ENCODE measurements at regions not wholly inside any gene's neighbourhood (a gene's known extent, or its start where the extent isn't known, plus 50 kb on each side); places are given as distances from the start of the nearest gene placed in this dataset.

DNA sequence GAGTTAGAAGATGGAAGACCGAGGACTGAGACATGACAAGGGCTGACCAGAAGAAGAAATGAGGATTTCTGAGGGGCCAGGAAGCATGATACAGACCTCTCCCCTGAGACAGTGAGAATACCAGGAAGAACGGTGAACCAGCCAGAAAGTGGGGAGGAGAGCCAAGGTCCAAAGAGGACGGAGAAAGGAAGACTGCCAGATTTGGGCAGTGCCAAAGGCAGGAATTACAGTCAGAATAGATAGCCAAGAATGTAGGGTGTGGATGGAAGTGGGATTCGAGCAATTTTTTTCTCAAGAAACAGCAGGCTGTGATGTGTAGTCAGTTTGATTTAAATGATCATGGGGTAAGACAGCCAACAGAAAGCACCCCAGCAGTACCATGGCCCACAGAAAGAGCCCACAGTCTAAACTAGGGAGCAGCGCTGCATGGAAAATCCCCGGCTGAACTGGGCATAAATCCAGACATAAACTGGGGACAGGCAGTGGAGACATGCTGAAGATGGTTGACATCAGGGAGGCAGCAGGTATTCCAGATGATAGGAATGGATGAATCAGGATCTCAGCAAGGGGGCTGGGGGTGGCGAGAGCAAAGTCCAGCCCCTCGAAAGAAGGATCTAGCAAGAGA, 67.3 kb upstream of the BARX2 start:
- no peaks in the 10 kb centered on the region for H3K36me3 ChIP-seq (ENCODE audit: insufficient read depth, low read length)
- H3K9me3 ChIP-seq (ENCODE audit: control insufficient read depth, insufficient read depth, low read length) = no peaks in the 10 kb centered on the region
- 0 out of 2 replicates have a peak, but pooled peaks cover 6% of the 10 kb centered on the region for H3K4me1 ChIP-seq (ENCODE audit: insufficient read depth, low read length)
- no peak overlapping the region for H3K9ac ChIP-seq (ENCODE audit: low read depth, low read length)

DNA sequence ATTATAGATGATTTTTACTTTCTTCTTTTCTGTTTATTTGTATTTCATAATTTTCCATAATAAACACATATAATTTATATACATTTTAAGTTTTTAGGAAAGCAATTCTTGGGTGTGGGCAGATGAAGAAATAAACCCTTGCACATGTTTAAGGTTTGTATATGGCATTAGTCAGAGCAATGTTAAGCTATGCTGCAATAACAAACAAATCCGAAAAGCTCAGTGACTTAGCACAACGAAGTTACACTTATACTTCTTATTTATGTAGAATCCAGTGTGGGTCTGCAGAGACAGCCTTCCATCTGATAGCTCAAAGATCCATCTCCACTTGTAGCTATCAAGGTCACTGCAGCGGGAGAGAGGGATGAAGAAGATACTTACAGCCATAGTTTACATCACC, 68.5 kb upstream of the BARX2 start:
- Histone ChIP-seq H3K4me1 (ENCODE audit: insufficient read depth, low read length) (no peaks in the 10 kb centered on the region), H3K9ac (ENCODE audit: low read depth, low read length) (no peak overlapping the region), H3K36me3 (ENCODE audit: insufficient read depth, low read length) (no peaks in the 10 kb centered on the region), H3K9me3 (ENCODE audit: control insufficient read depth, insufficient read depth, low read length) (no peaks in the 10 kb centered on the region)

DNA sequence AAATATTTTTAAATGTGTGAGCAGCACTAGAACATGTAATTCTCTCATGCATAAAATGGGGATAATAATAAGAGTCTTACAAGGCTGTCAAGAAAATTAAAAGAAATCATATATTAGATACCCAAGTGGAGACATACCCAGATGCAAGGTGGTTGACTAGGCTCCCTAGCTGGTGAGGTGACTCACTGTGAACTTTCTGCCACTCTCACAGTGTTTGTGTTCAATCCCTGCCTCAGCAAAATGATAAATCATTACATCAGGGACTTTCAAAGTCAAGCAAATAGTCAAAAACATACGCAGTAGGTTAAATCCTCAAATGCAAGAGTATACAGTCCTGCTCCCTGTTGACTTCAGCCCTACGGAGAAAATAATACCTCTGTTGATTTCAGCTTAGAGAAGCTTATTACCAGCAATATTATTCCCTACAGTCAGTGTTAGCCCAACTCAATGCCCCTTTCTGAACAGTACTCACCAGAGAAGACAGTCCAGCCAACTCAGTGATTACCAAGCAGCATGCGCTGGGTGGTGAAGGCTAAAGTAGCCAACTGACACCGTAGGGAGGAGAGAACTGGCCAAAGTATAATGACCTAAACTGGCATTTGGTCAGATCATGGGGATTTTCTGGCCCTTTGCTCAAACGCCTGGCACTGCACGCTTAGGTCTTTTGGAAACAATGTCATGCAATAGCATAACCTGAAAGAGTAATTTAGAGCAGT, 73.1 kb upstream of the BARX2 start:
- H3K36me3 ChIP-seq (ENCODE audit: insufficient read depth, low read length) = no peaks in the 10 kb centered on the region
- H3K9me3 ChIP-seq (ENCODE audit: control insufficient read depth, insufficient read depth, low read length) = no peaks in the 10 kb centered on the region
- no peaks in the 10 kb centered on the region for H3K4me1 ChIP-seq (ENCODE audit: insufficient read depth, low read length)
- no peak overlapping the region for H3K9ac ChIP-seq (ENCODE audit: low read depth, low read length)

DNA sequence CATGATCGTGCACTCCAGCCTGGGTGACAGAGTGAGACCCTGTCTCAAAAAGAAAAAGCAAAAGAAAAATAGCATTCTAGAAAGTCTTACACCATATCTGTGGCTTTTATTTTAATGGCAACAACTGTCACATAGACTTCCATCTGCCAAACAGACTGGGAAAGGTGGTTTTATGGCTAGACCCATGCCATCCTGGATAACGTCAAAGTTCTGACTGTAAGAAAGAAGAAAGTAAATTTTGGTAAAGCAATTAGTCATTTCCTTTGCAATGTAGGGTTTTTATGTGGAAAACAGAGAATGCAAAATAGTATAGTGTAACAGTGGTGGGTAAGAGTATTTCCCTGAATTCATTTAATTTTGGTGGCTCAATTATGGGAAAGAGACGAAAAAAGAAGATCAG, 75.5 kb upstream of the BARX2 start:
- Histone ChIP-seq H3K4me1 (ENCODE audit: insufficient read depth, low read length) (0 out of 2 replicates have a peak, but pooled peaks cover 6% of the 10 kb centered on the region), H3K9ac (ENCODE audit: low read depth, low read length) (no peak overlapping the region), H3K9me3 (ENCODE audit: control insufficient read depth, insufficient read depth, low read length) (no peaks in the 10 kb centered on the region), H3K36me3 (ENCODE audit: insufficient read depth, low read length) (no peaks in the 10 kb centered on the region)

DNA sequence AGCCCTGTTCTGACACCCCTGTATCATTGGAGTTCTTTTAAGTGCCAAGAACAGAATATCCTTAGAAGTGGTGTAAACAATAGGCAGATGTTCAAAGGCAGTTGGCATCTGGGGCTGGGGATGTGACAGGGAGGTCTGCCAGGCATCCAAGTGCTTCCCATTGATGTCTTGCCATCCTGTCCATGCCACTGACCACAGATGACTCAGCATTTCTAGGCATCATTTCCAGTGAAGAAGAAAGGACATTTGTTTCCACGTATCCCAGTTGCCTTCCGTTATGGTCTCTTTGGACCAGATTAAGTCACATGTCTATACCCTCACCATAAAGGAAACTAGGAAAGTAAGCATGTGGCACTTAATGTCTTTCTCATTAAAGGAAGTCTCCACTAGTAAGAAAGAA, 76.7 kb upstream of the BARX2 start:
- Histone ChIP-seq H3K9ac (ENCODE audit: low read depth, low read length) (no peak overlapping the region), H3K9me3 (ENCODE audit: control insufficient read depth, insufficient read depth, low read length) (no peaks in the 10 kb centered on the region), H3K4me1 (ENCODE audit: insufficient read depth, low read length) (0 out of 2 replicates have a peak, but pooled peaks cover 6% of the 10 kb centered on the region)

DNA sequence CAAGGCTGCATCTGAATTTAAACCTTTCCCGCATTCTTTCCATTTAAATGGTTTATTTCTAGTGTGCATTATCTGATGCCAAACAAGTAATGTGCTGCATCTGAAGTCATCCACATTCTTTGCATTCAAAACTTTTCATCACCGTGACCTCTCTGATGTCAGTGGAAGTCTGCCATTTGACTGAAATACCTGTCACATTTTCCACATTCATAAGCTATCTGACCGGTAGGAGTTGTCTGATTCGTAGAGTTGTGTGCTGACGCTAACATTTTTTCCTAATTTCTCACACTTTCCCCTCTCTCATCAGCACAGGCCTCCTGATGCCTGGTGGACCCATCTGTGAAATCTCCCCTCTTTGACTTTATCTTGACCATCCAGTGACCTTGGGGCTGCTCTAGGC, 79.9 kb upstream of the BARX2 start:
- Histone ChIP-seq H3K4me1 (ENCODE audit: insufficient read depth, low read length) (0 out of 2 replicates have a peak, but pooled peaks cover 6% of the 10 kb centered on the region), H3K9ac (ENCODE audit: low read depth, low read length) (no peak overlapping the region), H3K36me3 (ENCODE audit: insufficient read depth, low read length) (no peaks in the 10 kb centered on the region), H3K9me3 (ENCODE audit: control insufficient read depth, insufficient read depth, low read length) (no peaks in the 10 kb centered on the region)

More for the DNA sequence above, 76.7 kb upstream of the BARX2 start:
- no peaks in the 10 kb centered on the region for H3K36me3 ChIP-seq (ENCODE audit: insufficient read depth, low read length)

DNA sequence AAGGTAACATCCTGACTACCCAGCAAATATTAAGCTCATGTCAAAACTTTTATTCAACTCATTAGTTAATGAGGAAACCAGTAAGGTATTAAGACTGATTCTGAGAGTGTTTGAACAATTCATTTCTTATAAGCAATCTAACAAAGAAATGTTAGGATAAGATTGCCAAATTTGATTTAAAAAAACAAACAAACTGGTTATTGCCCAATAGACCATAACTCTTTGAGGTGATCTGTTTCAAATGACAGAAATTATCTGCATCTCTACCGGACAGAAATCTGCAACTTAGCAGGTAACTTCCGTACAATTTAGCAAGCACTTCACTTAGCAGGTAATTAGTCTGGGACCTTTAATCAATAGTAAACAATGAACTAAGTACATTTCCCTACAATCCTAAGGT, 82.9 kb upstream of the BARX2 start:
- H3K36me3 ChIP-seq (ENCODE audit: insufficient read depth, low read length) = no peaks in the 10 kb centered on the region
- H3K9ac ChIP-seq (ENCODE audit: low read depth, low read length) = no peak overlapping the region
- H3K4me1 ChIP-seq (ENCODE audit: insufficient read depth, low read length) = 0 out of 2 replicates have a peak, but pooled peaks cover 6% of the 10 kb centered on the region
- H3K9me3 ChIP-seq (ENCODE audit: control insufficient read depth, insufficient read depth, low read length) = no peaks in the 10 kb centered on the region

DNA sequence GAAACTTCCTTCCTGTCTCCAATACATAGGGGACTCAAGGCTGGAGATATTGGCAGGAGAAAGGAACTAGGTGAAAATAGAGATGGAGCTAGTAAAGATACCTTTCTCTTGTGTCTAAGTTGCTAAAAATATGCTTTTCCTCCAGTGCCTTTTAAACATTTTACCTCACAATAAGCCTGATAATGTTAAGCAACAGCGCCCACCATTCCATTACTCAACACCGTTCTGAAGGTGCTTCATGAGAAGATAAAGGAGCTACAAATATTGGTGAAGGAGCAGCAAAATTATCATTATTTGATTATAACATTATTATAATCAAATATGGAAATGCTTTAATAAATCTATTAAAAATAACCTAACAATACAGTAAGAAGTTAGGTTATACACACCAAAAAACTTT, 83.6 kb upstream of the BARX2 start:
- H3K9me3 ChIP-seq (ENCODE audit: control insufficient read depth, insufficient read depth, low read length) = no peaks in the 10 kb centered on the region
- H3K4me1 ChIP-seq (ENCODE audit: insufficient read depth, low read length) = 0 out of 2 replicates have a peak, but pooled peaks cover 6% of the 10 kb centered on the region
- no peaks in the 10 kb centered on the region for H3K36me3 ChIP-seq (ENCODE audit: insufficient read depth, low read length)
- no peak overlapping the region for H3K9ac ChIP-seq (ENCODE audit: low read depth, low read length)

DNA sequence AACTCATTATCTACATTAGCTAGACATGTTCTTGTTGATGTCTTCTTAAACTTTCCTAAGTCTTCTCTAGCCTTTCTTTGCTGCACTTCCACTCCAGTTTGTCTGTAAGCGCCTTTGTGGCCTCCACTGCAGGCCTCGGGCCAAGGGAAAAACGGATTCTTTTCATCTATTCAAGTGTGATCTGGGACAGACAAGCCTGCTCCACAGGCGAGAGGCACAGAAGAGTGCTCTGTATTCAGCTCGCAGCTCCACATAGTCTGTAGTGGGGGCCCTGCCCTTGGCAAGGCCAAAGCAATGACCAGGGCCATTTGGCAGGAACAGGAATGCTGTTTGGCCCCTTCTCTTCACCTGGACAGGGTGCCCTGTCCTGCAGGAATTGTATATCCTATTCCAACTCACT, 84.1 kb upstream of the BARX2 start:
- Histone ChIP-seq H3K4me1 (ENCODE audit: insufficient read depth, low read length) (0 out of 2 replicates have a peak, but pooled peaks cover 6% of the 10 kb centered on the region), H3K36me3 (ENCODE audit: insufficient read depth, low read length) (no peaks in the 10 kb centered on the region), H3K9me3 (ENCODE audit: control insufficient read depth, insufficient read depth, low read length) (no peaks in the 10 kb centered on the region), H3K9ac (ENCODE audit: low read depth, low read length) (no peak overlapping the region)

DNA sequence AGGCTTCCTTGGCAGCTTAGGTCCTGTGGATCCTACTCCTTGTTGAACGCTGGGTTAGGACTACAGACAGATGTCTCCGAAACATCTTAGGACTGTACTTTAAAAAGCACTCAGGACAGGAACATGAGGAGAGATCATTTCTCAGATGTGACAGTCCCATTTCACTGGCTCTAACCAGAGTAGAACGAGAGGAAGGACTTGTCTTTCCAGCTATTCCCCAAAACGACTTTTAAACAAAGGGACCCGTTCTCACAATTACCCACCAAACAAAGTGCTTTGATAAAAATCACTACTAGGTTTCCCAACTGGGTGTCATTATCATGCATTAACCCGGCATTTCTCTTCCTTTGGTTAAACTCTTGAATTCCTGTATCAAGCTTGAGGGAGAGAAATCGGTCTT, 84.7 kb upstream of the BARX2 start:
- Histone ChIP-seq H3K4me1 (ENCODE audit: insufficient read depth, low read length) (0 out of 2 replicates have a peak, but pooled peaks cover 6% of the 10 kb centered on the region), H3K9me3 (ENCODE audit: control insufficient read depth, insufficient read depth, low read length) (no peaks in the 10 kb centered on the region), H3K9ac (ENCODE audit: low read depth, low read length) (no peak overlapping the region), H3K36me3 (ENCODE audit: insufficient read depth, low read length) (no peaks in the 10 kb centered on the region)

DNA sequence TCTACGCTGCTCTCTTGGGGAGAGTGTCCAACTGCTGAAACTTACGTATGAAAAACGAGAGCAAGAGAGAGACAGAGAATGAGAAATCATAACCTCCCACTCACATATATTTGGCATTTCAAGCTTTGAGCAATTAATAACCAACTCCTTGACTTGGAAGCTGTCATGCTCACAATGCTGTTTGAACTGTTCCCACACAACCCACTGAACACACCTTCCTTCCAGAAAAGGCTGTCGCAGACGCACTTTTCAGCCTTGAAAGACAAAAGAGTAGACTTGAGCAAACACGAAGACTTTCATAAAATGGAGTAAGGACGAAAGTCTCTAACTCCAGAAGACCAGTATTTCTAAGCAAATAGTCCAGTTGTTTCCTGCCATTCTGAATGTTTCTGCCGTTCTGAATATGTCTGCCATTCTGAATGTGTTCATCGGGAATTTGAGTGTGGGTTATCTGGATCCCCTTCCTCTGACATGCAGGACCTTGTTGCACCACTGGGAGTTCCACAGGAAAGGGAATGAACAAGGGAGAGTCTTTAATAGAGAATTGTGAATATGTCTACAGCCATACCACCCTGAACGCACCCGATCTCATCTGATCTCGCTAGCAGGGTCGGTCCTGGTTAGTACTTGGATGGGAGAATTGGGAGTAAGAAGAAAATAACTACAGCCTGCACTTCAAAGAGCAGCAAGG, 86.2 kb upstream of the BARX2 start:
- Histone ChIP-seq H3K36me3 (ENCODE audit: insufficient read depth, low read length) (no peaks in the 10 kb centered on the region), H3K4me1 (ENCODE audit: insufficient read depth, low read length) (no peaks in the 10 kb centered on the region), H3K9me3 (ENCODE audit: control insufficient read depth, insufficient read depth, low read length) (no peaks in the 10 kb centered on the region), H3K9ac (ENCODE audit: low read depth, low read length) (no peak overlapping the region)

DNA sequence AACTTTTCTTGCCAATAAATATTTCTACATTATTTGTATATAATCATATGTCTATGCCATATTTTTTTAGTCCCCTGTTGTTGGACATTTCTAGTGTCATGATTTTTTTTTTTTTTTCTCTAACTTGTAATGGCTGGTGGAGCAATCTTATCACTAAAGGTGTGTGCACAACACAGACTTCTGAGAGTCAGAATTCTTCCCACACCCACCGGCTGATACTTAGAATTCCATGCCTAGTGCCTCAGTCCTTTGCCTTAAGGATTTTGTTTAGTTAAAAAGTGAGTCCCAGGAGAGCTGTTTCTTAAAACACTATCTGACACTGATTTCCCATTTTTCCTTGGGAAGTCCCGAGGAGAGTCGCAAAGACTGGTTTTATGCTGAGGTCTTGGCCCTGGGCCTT, 87.7 kb upstream of the BARX2 start:
- H3K36me3 ChIP-seq (ENCODE audit: insufficient read depth, low read length) = no peaks in the 10 kb centered on the region
- no peaks in the 10 kb centered on the region for H3K9me3 ChIP-seq (ENCODE audit: control insufficient read depth, insufficient read depth, low read length)
- H3K4me1 ChIP-seq (ENCODE audit: insufficient read depth, low read length) = no peaks in the 10 kb centered on the region
- no peak overlapping the region for H3K9ac ChIP-seq (ENCODE audit: low read depth, low read length)

DNA sequence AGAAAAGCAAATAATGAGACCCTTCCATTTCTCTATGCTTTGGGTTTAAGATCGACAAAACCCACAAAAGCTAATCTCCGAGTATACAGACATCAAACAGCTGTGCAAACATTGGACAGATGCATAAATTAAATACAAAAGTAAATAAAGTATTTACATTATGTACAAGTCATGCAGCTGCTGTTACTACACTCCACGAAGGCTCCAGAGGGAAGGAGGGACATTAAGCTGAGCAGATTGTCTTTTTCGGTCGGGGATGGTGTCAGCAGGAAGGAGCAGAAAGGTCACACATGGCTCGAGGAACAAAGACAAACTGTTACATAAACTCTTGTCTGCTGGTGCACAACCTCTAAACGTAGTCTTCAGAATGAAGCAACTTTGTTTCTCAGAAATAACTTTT, 88.8 kb upstream of the BARX2 start:
- no peaks in the 10 kb centered on the region for H3K4me1 ChIP-seq (ENCODE audit: insufficient read depth, low read length)
- no peaks in the 10 kb centered on the region for H3K36me3 ChIP-seq (ENCODE audit: insufficient read depth, low read length)
- no peak overlapping the region for H3K9ac ChIP-seq (ENCODE audit: low read depth, low read length)
- no peaks in the 10 kb centered on the region for H3K9me3 ChIP-seq (ENCODE audit: control insufficient read depth, insufficient read depth, low read length)

DNA sequence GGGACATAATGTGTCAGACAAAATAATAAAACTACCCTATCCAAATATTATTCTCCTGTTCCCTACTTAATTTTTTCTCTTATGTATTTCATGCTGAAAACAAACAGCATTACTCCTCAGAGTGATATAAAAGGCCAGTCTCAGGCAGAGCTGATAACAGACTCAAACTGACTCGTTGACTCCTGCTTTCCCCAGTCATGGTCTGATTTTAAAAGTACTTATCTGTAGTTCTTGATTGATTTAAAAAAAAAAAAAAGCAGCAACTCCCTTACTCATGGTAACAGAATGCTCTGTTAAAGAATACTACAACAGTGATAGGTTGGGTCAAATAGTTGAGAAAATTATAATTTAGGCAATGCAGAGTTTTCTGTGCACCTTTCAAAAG, 90.3 kb upstream of the BARX2 start:
- Histone ChIP-seq H3K9me3 (ENCODE audit: control insufficient read depth, insufficient read depth, low read length) (no peaks in the 10 kb centered on the region), H3K36me3 (ENCODE audit: insufficient read depth, low read length) (no peaks in the 10 kb centered on the region), H3K4me1 (ENCODE audit: insufficient read depth, low read length) (no peaks in the 10 kb centered on the region), H3K9ac (ENCODE audit: low read depth, low read length) (no peak overlapping the region)

DNA sequence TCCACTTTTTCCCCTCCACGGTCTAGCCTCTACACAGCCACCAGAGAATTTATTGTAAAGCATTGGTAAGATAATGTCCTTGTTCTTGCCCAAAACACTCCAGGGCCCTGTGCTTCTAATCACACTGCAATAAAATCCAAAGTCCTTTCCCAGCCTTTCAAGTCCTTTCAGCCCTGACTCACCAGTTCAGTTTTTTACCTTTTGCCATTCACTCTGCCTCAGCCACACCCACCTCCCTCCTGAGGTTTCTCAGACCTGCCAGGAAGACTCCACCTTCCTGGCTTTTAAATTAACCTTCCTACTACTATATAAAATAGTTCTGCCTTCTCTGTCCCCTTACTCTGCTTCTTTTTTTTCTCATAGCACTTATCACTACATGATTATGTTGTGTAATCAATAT, 91.0 kb upstream of the ARHGAP32 start:
- no peaks in the 10 kb centered on the region for H3K36me3 ChIP-seq (ENCODE audit: insufficient read depth, low read length)
- H3K9me3 ChIP-seq (ENCODE audit: control insufficient read depth, insufficient read depth, low read length) = no peaks in the 10 kb centered on the region
- H3K4me1 ChIP-seq (ENCODE audit: insufficient read depth, low read length) = no peaks in the 10 kb centered on the region
- H3K9ac ChIP-seq (ENCODE audit: low read depth, low read length) = no peak overlapping the region; the same call in 1 of the 2 replicates
